ENCODE measurements at regions not wholly inside any gene's neighbourhood (a gene's known extent, or its start where the extent isn't known, plus 50 kb on each side); places are given as distances from the start of the nearest gene placed in this dataset.

DNA sequence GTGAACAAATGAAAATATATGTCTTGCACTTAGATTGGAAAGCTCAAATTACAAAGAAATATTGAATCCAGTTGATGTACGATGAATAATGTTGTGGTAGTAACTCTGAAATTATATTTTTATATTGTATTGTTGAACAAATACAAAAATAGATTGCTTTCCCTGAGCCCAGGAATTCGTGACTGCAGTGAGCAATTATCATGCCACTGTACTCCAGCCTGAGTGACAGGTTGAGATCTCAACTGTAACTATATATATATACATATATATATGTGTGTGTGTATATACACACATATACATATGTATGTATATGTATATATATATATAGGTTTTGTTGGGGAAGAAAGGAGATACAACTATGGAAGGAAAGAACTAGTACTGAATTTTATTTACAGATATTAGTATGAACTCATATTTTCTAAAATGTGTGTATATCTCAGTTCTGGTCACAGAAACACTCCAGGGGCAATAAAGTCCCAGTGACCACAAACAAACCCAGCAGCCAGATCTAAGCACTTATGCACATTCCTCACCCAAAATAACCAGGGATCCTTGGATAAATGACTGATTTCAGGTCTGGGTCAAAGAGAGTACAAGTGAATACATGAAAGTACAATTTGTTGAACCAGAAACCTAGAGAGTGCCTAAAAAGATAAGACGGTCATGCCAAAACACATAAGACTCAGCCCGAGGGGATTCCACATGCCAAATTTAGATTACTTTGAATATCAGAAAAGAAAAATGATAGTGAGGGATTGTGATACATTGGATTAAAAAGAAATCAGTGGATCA lies 146.3 kb downstream of the TMX3 start:
- no peak overlapping the region for H3K27ac Mint-ChIP-seq
- H3K4me1 Mint-ChIP-seq (ENCODE audit: low read depth): no peaks in the 10 kb centered on the region
- POLR2A ChIA-PET: no interaction called here
- no peaks in the 10 kb centered on the region for H3K36me3 Mint-ChIP-seq (ENCODE audit: low read depth)
- CTCF ChIA-PET: no interaction called here
- intact Hi-C loops (cut with micrococcal nuclease): no loop called here
- no peak overlapping the region for H3K4me3 Mint-ChIP-seq
- peaks cover 2% of the 10 kb centered on the region for H3K27me3 Mint-ChIP-seq
- ATAC-seq (no peak), DNase-seq (no peak)
- H3K9me3 Mint-ChIP-seq: no peaks in the 10 kb centered on the region
- TF ChIP-seq, protein P1, sequence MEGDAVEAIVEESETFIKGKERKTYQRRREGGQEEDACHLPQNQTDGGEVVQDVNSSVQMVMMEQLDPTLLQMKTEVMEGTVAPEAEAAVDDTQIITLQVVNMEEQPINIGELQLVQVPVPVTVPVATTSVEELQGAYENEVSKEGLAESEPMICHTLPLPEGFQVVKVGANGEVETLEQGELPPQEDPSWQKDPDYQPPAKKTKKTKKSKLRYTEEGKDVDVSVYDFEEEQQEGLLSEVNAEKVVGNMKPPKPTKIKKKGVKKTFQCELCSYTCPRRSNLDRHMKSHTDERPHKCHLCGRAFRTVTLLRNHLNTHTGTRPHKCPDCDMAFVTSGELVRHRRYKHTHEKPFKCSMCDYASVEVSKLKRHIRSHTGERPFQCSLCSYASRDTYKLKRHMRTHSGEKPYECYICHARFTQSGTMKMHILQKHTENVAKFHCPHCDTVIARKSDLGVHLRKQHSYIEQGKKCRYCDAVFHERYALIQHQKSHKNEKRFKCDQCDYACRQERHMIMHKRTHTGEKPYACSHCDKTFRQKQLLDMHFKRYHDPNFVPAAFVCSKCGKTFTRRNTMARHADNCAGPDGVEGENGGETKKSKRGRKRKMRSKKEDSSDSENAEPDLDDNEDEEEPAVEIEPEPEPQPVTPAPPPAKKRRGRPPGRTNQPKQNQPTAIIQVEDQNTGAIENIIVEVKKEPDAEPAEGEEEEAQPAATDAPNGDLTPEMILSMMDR (IDR thresholded peaks at IDR 0.05): no peak

DNA sequence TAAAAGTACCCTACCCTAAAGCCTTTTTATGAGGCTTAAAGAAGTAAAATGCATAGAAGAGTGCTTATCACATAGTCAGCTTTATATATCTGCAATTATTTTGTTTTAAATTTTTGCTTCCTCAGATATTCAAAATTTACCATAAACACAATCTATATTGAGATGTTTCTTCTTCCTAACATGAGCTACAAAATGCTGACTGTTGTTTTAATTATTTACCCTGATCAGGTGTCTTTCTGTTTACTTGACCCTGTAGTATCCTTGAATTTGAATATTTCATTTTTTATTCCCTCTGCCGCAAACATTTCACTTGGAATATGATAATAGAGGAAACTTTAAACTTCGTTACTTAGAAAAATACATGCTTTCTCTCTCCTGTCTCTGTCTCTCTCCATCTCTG lies 147.9 kb downstream of the TMX3 start:
- Mint-ChIP-seq H3K36me3 (ENCODE audit: low read depth) (no peaks in the 10 kb centered on the region), H3K4me1 (ENCODE audit: low read depth) (no peaks in the 10 kb centered on the region), H3K4me3 (no peak overlapping the region), H3K27me3 (peaks cover 2% of the 10 kb centered on the region), H3K9me3 (no peaks in the 10 kb centered on the region), H3K27ac (no peak overlapping the region)
- ATAC-seq (no peak), DNase-seq (no peak)
- POLR2A ChIA-PET: no interaction called here
- intact Hi-C loops (cut with micrococcal nuclease): no loop called here
- CTCF ChIA-PET: no interaction called here
- TF ChIP-seq, protein P1 (IDR thresholded peaks at IDR 0.05): no peak

DNA sequence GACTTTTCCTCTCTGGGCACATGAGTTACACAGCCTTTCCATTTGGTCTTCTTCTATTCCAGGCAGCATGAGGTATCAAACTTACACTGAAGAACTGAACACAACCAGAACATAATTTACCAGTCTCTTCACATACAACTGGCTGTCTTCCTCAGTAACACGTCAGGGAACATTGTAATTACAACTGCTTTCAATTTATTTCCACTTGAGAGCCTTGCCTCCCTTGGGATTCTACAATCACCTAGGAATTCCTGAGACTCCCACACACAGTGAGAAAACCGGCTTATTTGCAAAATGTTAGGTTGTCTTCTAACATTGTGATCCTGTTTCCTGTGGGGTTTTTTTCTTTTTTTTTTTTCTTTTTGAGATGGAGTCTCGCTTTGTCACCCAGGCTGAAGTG lies 149.9 kb downstream of the TMX3 start:
- Mint-ChIP-seq H3K4me1 (ENCODE audit: low read depth) (no peaks in the 10 kb centered on the region), H3K27me3 (peaks cover 2% of the 10 kb centered on the region), H3K9me3 (no peaks in the 10 kb centered on the region), H3K27ac (no peak overlapping the region), H3K4me3 (no peak overlapping the region), H3K36me3 (ENCODE audit: low read depth) (no peaks in the 10 kb centered on the region)
- DNase-seq: no peak
- POLR2A ChIA-PET: no interaction called here
- CTCF ChIA-PET: no interaction called here
- TF ChIP-seq, protein P1 (IDR thresholded peaks at IDR 0.05): no peak
- intact Hi-C loops (cut with micrococcal nuclease): no loop called here
- no peak for ATAC-seq

DNA sequence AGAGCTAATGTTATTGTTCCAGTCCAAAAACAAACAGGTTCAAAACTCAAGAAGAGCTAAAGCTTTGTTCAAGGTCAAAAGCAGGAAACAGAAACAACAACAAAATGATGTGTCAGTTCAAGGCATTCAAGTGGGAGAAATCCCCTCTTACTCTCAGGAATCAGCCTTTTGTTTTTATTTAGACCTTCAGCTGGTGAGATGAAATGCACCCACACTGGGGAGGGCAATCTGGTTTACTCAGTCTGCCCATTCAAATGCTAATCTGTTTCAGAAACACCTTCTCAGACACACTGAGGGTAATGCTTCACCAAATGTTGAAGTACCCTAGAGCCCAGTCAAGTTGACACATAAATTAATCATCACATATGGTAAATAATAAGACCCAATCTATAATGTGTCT lies 150.6 kb downstream of the TMX3 start:
- no peaks in the 10 kb centered on the region for H3K9me3 Mint-ChIP-seq
- intact Hi-C loops (cut with micrococcal nuclease): no loop called here
- ATAC-seq: no peak
- H3K4me3 Mint-ChIP-seq: no peak overlapping the region
- ChIA-PET CTCF (no interaction called here), POLR2A (no interaction called here)
- no peaks in the 10 kb centered on the region for H3K4me1 Mint-ChIP-seq (ENCODE audit: low read depth)
- peaks cover 2% of the 10 kb centered on the region for H3K27me3 Mint-ChIP-seq
- no peaks in the 10 kb centered on the region for H3K36me3 Mint-ChIP-seq (ENCODE audit: low read depth)
- no peak for DNase-seq
- TF ChIP-seq, protein P1 (IDR thresholded peaks at IDR 0.05): no peak
- H3K27ac Mint-ChIP-seq: no peak overlapping the region

DNA sequence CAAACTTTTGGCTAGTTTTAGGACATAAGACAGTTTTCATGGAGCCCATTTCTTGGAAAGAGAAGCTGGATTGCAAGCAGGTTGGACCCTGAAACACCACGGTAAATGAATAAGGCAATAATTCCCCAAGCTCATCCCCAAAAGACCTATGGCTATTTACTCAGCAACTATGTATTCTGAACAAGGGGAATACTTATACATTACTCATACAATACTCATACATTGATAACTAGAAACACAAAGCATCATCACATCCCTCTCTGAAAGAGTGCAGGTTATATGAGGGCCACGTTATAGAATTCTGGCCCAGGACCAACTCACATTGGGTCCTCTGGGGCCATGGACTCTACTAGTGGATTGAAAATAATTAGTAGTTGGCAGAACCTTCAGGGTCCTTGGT lies 154.8 kb downstream of the TMX3 start:
- DNase-seq (no peak), ATAC-seq (no peak)
- H3K4me1 Mint-ChIP-seq (ENCODE audit: low read depth): no peaks in the 10 kb centered on the region
- no peaks in the 10 kb centered on the region for H3K36me3 Mint-ChIP-seq (ENCODE audit: low read depth)
- no peak overlapping the region for H3K27ac Mint-ChIP-seq
- intact Hi-C loops (cut with micrococcal nuclease): no loop called here
- H3K27me3 Mint-ChIP-seq: no peaks in the 10 kb centered on the region
- POLR2A ChIA-PET: no interaction called here
- CTCF ChIA-PET: interaction anchor here (1.9 kb wide), 1 partner anchor 17 kb away, joined by 4 read pairs; no protein-coding TSS in a partner anchor
- H3K9me3 Mint-ChIP-seq: no peaks in the 10 kb centered on the region
- TF ChIP-seq, protein P1 (IDR thresholded peaks at IDR 0.05): no peak
- no peak overlapping the region for H3K4me3 Mint-ChIP-seq

All from activated CD8-positive, alpha-beta T cell treated with anti-CD3 and anti-CD28 coated beads for 36 hours (primary cell).